Right forelimb (tissue), 1 donor: ENCODE measurements at regions not wholly inside any gene's neighbourhood (a gene's known extent, or its start where the extent isn't known, plus 50 kb on each side); places are given as distances from the start of the nearest gene placed in this dataset.

Experiments used
- DNase-seq: peaks from one replicate; pipeline ENCODE4 v3.0.0-alpha.2; 2018

DNA sequence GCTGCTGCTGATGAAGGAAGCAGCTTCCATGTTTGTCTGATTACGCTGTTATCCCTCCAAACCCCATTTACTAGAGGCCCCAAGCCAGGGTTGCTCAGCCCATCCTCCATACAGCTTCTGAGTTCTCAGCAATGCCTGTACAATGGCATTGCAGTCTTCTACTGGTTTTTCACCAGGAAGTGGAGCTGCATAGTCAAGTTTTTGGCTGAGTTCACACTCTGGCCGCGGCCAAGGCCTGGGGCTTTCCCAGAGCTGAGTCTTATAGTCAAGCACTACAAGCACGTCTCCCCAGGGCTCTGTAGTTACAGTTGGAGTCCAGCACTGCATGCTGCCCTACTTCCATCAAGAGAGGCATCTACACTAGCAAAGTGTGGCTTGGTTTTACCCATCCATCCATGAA lies 182.5 kb downstream of the POU4F1 start:
- no peak for DNase-seq

GRCh38 chr13:78413887-78414553 lies 189.3 kb downstream of the POU4F1 start:
- no peak for DNase-seq

- no peak for DNase-seq
Observed at GRCh38 chr13:78410847-78411246, 192.5 kb downstream of the POU4F1 start.

- DNase-seq: no peak
Observed at GRCh38 chr13:78410164-78410563, 193.2 kb downstream of the POU4F1 start.

DNA sequence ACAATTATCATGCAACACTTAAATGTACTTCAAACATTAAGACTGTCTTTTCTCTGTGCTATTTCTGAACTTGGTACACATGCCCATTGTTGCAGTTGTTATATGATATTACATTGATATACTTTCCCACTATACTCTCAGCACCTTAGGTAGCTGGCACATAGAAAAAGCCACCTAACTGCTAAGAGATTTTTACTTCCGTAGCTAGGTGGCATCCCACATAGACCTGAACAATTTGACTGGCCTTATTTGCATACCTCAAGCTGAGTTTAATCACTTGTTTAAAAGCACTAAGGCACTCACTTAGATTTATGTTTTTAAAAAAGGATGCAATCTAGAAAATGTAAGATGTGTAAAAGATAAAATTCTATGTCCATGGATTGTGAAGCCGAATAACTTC lies 194.2 kb downstream of the POU4F1 start:
- DNase-seq: no peak

- no peak for DNase-seq
Observed at GRCh38 chr13:78404846-78405360, 198.4 kb downstream of the POU4F1 start.

GRCh38 chr13:78402708-78403400 lies 200.5 kb downstream of the POU4F1 start:
- DNase-seq: no peak

GRCh38 chr13:78401873-78402707 lies 201.3 kb downstream of the POU4F1 start:
- no peak for DNase-seq

DNA sequence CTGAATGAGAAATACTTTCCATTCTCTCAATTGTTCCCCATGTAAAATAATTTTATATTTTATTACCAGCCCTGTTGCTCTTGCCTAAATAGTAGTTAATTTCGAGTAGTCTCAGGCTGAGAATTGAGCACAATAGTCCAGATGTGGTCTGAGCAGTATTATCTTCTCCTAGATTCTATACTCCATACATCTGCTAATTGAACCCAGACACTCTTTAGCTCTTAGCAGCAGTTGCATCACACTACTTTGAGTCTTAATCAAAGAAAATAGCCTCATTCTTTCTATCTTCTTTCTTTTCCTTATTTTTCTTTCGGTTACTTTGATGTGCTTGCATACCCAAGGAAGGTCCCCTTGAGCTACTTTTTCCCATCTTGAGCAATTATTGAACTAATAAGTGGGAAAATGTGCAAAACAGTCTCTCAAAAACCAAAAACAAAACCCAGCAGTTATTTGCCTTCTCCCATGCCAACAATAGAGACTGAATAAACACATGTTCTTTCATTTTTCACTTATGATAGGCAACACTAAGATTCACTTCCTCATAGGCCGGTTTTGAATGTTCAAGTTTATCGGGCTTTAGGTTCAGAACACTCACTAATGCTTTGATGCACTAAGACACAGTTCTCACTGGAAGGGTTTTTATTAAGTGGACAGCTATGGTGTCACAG lies 204.5 kb downstream of the POU4F1 start:
- no peak for DNase-seq

DNA sequence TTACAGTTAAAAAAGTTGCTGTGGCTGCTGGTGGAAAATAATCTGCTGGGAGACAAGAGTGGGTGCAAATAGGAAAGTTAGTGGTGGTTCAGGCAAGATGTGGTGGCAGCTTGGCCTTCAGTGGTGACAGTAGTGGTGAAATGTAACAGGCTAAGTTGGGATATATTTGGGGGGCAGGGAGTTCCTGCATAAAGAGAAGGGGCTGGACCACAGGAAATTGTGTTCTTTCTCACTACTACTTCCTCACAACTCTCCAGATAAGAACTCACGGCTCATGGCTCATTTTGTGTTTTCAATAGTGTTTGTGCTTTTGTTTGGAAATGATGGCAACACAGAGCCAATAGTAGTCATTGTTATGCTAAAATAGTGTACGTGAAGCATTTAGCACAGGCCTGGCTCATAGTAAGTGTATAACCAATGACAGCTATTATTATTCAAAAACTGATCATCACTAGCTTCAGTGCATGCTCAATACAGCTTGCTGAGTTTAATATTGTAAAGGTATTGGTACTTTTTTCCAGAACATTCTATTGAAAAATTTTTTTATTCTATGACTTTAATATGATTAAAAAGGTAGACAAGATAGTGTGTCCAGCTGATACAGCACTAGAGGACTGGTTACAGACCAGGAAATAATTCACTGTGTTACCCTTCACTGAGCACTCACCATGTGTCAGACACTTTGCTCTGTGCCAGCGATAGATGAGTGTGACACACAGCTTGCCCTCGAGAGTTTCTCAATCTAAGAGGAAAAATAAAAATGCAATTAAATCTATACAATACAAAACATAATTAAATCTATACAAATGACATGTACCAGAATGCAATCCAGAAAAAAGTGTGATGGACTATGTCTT lies 209.8 kb downstream of the POU4F1 start:
- no peak for DNase-seq

DNA sequence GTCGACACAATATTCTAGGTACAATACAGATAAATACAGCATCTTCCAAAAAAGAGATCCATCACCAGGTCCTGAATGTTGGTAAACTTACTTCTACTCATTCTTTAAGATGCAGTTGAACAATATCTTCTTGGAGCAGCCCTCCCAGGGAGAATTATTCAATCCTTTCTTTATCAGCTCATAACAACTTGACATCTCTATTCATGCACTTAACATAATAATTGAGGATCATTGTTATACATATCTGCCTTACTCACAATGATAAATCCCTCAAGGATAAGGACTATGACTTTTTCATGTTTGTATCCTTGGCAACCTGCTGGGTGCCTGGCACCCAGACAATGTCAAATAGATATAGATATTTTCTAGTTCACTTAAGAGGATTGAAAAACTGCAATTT lies 219.5 kb downstream of the POU4F1 start:
- no peak for DNase-seq

- no peak for DNase-seq
Observed at GRCh38 chr13:78383071-78383484, 220.3 kb downstream of the POU4F1 start.

GRCh38 chr13:78382491-78382890 lies 220.9 kb downstream of the POU4F1 start:
- no peak for DNase-seq

DNA sequence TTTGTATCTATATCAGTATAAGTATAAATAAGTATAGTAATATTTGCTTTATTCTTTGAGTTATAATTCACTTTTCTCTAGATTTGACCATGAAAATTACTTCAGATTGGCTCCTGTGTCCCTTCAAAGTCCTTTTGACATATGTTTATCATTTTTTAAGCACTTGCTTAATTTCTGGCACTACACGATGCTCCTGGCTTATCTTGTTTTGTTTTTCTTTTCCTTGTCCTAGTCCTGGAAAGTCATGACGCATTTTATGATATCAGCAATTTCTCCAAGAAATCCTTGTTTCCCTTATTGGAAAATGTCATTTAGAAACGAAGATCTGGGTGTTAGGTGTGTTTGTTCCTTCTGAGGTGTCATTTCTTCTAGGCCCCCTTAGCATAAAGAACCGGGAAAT lies 226.5 kb downstream of the POU4F1 start:
- DNase-seq: no peak

- no peak for DNase-seq
Observed at GRCh38 chr13:78376033-78376432, 227.3 kb downstream of the POU4F1 start.

- no peak for DNase-seq
Observed at GRCh38 chr13:78372581-78372980, 230.8 kb downstream of the POU4F1 start.

- DNase-seq: no peak
Observed at GRCh38 chr13:78370231-78370630, 233.1 kb downstream of the POU4F1 start.

DNA sequence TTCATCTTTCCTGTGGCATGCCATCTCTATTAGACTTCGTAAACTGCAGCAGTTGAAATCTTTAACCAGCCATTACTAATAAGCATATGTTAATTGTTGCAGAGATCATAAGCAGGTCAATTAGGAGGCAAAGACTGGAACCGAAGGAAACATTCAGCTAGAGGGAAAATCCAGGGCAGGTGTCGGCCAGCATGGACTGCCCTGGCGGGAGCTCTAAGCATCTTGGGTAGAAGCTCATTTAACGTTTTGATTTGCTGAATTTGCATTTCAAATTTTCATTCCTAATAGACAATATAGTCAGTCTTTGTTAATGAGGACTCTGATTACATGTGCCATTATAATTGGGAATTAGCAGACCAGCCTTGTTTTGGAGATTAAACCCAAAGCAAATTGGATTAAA lies 238.6 kb downstream of the POU4F1 start:
- no peak for DNase-seq

DNA sequence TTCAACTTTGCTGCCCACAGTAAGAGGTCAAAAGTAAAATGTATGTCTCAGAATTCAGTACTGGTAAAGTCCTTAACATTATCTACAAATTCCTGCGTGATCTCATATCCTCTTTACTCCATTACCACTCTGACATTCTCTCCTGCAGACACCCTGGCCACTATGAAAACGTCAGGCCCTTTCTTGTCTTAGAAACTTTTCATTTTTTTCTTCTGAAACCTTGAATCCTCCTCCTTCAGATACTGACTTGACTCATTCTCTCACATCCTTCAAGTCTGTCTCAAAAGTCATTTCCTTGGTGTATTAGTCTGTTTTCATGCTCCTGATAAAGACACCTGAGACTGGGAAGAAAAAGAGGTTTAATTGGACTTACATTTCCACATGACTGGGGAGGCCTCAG lies 262.3 kb downstream of the POU4F1 start:
- DNase-seq: no peak

DNA sequence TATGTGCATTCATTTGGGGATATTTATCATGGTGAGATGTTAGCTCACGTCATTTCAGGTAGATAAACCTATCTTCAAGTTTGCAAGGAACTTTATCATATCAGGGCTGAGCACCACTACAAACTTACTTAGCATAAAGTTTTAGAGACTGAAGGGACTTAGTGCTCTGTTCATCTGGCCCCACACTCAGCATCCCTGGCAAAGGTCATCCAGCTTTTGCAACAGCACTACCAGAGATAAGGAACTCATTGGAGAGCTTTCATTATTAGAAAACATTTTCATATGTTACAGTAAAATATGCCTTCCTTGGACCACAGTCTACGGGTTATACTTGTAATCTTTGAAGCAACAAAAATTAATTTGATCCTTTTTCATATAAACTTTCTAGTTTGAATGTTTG lies 263.4 kb downstream of the POU4F1 start:
- no peak for DNase-seq

GRCh38 chr13:78334059-78334458 lies 269.3 kb downstream of the POU4F1 start:
- DNase-seq: no peak

DNA sequence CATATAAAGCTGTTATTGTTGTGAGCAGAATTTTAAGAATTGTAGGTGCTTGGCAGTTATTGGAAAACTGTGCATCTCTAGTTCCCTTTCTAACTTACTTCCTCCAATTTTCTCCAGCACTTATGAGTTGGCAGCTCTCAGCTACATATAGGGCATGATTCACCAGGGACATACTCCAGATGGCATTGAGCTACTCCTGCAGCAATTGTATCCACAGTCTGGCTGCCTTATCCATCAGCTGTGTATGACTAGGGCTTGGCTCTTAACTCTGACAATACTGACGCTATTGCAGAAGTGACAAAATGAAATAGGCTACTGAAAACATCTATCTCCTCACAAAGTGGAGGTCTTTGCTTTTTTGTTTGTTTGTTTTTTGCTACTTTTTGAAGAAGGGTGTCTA lies 276.7 kb downstream of the POU4F1 start:
- DNase-seq: no peak
